GM11168 (cell line): ENCODE measurements at regions not wholly inside any gene's neighbourhood (a gene's known extent, or its start where the extent isn't known, plus 50 kb on each side); places are given as distances from the start of the nearest gene placed in this dataset.

Source experiments
- in situ Hi-C: fragments of 300-500 bp; cut with MboI; formaldehyde crosslinking; loops from one replicate; pipeline ENCODE4 v1.12.0; 2022; ENCODE audit warnings: low sequenced_read_pairs; ENCODE audit not compliant: unreplicated experiment

- in situ Hi-C loops: loop anchor here (25.0 kb wide), 1 partner anchor 543 kb away; no protein-coding TSS in a partner anchor
These were observed 269.6 kb upstream of the CFAP20DC start for GRCh38 chr3:59319442-59319841.

- in situ Hi-C loops: loop anchor here (25.0 kb wide), 1 partner anchor 543 kb away; no protein-coding TSS in a partner anchor
These were observed 269.1 kb upstream of the CFAP20DC start for GRCh38 chr3:59318881-59319280.

GRCh38 chr3:59317386-59317785 lies 267.6 kb upstream of the CFAP20DC start:
- in situ Hi-C loops: loop anchor here (25.0 kb wide), 1 partner anchor 545 kb away; no protein-coding TSS in a partner anchor

- in situ Hi-C loops: loop anchor here (25.0 kb wide), 1 partner anchor 546 kb away; no protein-coding TSS in a partner anchor
These were observed 267.0 kb upstream of the CFAP20DC start for GRCh38 chr3:59316688-59317275.

DNA sequence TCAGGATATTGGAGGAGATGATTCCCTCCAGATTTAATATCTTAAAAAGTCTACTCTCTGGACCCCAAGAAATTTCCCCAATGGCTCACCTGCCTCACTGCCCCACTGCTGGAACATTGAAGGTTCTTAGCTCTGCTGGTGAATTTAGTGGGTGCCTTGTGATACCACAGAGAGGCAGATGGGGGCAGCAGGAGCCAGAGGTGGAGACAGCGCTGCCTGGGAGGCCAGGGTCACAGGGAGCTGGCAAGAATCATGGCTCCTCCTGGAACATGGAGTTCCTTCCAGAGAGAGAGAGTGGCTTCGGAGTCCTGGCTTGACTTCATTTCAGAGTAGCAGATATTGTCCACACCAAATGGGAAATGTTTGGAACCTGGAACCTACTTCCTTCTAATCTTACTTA lies 263.5 kb upstream of the CFAP20DC start:
- in situ Hi-C loops: loop anchor here (25.0 kb wide), 1 partner anchor 549 kb away; no protein-coding TSS in a partner anchor

- in situ Hi-C loops: loop anchor here (25.0 kb wide), 1 partner anchor 551 kb away; no protein-coding TSS in a partner anchor
These were observed 261.4 kb upstream of the CFAP20DC start for GRCh38 chr3:59311231-59311630.

- in situ Hi-C loops: loop anchor here (25.0 kb wide), 1 partner anchor 552 kb away; no protein-coding TSS in a partner anchor
These were observed 260.9 kb upstream of the CFAP20DC start for GRCh38 chr3:59310736-59311135.

DNA sequence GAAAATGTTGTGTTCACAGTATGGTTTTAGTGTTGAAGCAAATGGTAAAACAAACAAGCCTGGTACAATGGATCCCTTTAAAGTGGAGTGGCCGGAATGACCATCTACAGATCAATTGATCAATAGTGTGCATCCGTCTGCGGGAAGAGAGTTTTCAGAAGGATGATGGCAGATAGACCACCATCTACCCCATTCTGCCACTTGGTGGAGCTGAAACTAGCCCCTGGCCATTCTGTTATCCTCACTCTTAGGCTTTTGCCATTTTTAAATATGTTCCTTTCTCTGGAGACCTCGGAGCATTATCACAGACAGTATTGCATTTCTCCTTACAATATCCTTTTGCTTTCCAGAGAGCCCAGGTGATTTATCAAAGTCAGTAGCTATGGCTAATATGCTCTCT lies 258.9 kb upstream of the CFAP20DC start:
- in situ Hi-C loops: loop anchor here (25.0 kb wide), 1 partner anchor 554 kb away; no protein-coding TSS in a partner anchor

GRCh38 chr3:59308001-59308400 lies 258.2 kb upstream of the CFAP20DC start:
- in situ Hi-C loops: loop anchor here (25.0 kb wide), 1 partner anchor 554 kb away; no protein-coding TSS in a partner anchor

DNA sequence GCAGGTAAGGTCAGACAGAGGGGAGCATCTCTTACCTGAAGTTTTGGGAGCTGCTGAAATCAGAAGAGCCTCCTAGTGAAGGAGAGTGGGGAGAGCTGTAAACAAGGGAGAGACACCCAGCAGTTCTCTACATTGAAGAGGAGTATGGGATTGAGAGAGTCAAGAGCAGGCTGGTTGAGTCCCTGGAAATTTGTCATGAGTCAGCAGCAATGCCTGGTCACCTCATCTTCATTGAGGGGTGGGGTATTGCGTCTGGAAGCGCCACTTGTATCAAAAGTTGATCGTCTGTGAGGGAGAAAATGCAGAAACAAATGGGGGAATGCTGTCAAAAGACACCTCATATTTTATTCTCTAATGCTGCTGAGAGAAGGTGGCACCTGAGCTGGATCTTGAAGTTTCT lies 256.6 kb upstream of the CFAP20DC start:
- in situ Hi-C loops: loop anchor here (25.0 kb wide), 1 partner anchor 556 kb away; no protein-coding TSS in a partner anchor

GRCh38 chr3:59304296-59304695 lies 254.5 kb upstream of the CFAP20DC start:
- in situ Hi-C loops: loop anchor here (25.0 kb wide), 1 partner anchor 558 kb away; no protein-coding TSS in a partner anchor

- in situ Hi-C loops: loop anchor here (25.0 kb wide), 1 partner anchor 559 kb away; no protein-coding TSS in a partner anchor
These were observed 253.6 kb upstream of the CFAP20DC start for GRCh38 chr3:59303452-59303851.

- in situ Hi-C loops: loop anchor here (25.0 kb wide), 1 partner anchor 560 kb away; no protein-coding TSS in a partner anchor
These were observed 252.6 kb upstream of the CFAP20DC start for GRCh38 chr3:59302442-59302841.

DNA sequence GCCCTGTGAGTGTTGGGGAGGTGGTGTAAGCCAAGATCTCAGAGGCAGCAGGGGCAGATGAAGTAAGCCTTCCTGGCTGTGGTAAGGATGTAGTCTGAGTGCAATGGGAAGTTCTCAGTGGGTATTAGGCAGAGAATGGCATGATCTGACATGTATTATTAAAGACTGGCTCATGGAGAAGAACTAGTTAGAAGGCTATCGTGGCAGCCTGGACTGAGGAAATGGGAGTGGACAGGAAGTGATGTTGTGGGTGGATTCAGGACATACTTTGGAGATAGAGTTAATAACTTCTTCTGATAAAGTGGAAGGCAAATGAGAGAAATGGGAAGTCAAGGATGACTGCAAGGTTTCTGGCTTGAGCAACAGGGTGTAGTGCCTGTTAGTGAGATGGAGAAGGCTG lies 250.9 kb upstream of the CFAP20DC start:
- in situ Hi-C loops: loop anchor here (25.0 kb wide), 1 partner anchor 562 kb away; no protein-coding TSS in a partner anchor

DNA sequence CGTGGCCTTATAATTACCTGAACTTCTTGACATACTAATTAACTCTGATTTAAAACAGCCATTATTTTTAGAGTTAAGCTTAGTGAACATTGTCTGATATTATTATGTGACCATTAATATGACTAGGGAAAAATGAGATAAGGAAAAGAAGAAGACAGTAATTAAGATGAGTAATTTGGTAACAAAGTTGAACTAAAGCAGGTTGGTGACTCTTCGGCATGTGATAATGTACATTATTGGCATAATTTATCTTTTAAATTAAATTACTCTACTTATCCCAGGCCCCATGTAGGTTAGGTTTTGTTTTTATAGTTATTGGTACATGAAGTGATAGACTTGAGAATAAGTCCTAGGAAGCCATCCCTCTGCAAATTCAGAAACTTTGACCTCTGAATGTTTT lies 249.7 kb upstream of the CFAP20DC start:
- in situ Hi-C loops: no loop called here

DNA sequence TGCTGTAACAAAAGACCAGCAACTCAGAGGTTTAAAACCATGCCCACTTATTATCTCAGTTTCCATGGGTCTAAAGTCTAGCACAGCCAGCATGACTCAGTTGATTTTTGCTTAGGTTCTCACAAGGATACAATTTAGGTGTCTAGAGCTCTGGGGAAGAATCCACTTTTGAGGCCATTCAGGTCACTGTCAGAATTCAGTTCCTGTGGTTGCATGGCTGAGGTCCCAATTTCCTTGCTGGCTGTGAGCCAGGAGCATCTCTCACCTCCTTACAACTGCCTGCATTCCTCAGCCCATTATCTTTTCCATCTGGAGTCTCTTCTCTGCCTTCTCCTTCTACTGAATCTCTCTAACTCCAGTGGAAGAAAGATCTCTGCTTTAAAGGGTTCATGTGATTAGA lies 240.5 kb upstream of the CFAP20DC start:
- in situ Hi-C loops: no loop called here

GRCh38 chr3:59289831-59290230 lies 240.0 kb upstream of the CFAP20DC start:
- in situ Hi-C loops: no loop called here

GRCh38 chr3:59288951-59289350 lies 239.1 kb upstream of the CFAP20DC start:
- in situ Hi-C loops: no loop called here

DNA sequence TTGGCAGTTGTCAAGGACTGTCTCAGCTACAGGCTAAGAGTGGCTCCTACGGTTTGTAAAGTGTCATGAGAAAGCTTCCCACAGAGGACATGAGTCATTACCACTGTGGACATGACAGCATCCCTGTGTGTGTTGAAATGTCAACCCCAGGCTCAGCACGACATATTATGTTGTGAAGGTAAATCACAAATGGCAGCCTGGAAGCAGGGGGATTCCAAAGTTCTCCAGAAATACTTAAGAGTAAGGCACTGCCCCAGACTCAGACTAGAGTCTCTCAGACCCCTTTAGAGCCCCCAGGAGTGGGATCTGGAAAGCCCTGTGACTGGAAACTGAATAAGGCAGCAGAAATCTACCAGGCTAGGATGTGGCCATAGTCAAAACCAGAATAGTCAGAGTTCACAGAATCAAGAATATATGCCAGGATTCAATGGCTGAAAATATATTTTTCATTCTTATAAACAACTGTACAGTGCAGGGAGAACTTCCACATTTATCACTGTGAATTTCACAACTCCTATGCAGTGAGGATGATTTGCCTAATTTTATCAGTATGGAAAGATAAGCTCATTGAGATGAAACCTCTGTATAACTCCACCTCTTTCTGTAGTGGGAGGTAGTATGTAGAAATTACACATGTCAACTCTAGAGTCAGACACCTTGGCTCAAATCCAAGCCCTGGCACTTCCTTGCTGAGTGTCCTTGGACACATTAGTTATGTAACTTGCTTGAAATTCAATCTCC lies 237.1 kb upstream of the CFAP20DC start:
- in situ Hi-C loops: no loop called here

GRCh38 chr3:59285560-59285959 lies 235.7 kb upstream of the CFAP20DC start:
- in situ Hi-C loops: no loop called here

GRCh38 chr3:59284926-59285325 lies 235.1 kb upstream of the CFAP20DC start:
- in situ Hi-C loops: no loop called here
